Activated CD4-positive, CD25-positive, alpha-beta regulatory T cell treated with anti-CD3 and anti-CD28 coated beads, Interleukin-2, amount 50 U/mL, for 24 hours (primary cell): ENCODE measurements at regions not wholly inside any gene's neighbourhood (a gene's known extent, or its start where the extent isn't known, plus 50 kb on each side); places are given as distances from the start of the nearest gene placed in this dataset.

ENCODE experiments used
- ATAC-seq, 2 donors: fragments of 150-1000 bp; cut with Tn5 transposase; one replicate each; pipeline ENCODE4 v1.10.0; 2021; ENCODE audit warnings: mild to moderate bottlenecking in 1 of 2, moderate library complexity in 1 of 2

- ATAC-seq, result no peak
Measured at GRCh38 chr12:107560899-107561285, 124.7 kb upstream of the PWP1 start.

DNA sequence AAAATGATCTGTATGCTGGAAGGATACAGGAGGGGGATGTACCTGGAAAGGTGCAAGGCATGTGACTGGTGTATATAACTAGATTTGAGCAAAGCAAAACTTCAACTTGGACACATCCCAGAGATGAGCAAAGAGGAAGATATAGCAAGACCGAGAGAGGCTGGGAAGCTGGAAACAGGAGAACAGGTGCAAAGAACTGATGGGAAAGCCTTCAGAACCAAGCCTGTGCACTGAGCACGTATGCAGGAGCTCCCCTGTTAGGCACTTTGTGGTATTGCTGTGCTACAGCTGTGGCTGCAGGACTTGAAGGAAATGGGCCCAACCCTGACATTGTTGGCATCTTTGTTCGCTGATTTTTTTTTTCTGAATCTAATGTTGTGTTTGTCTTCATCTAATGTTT lies 120.7 kb upstream of the PWP1 start:
- ATAC-seq, result no peak

DNA sequence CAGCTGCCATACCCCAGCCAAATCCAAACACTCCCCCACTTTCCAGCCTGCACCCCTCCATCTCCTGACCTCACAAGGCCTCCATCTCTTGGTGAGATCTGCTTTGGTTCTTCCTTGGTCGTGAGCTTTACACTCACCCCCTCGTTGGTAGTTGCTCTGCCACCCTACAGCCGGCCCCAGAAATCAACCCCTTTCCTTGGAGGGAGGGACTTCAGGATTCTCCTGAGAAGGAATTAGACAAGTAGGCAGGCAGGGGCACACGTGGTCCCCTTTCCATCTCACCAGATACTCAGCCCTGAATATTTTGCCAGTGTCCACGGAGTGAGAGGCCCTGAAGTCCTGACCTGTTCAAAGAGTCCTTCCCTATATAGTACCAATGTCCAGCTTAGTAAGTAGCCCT lies 120.0 kb upstream of the PWP1 start:
- no peak for ATAC-seq

GRCh38 chr12:107567876-107568619 lies 117.6 kb upstream of the PWP1 start:
- no peak for ATAC-seq

- ATAC-seq, result no peak
Measured at GRCh38 chr12:107568718-107569117, 116.9 kb upstream of the PWP1 start.

- ATAC-seq, result no peak
Measured at GRCh38 chr12:107570721-107571120, 114.9 kb upstream of the PWP1 start.

- ATAC-seq, result no peak
Measured at GRCh38 chr12:107571492-107571891, 114.1 kb upstream of the PWP1 start.

GRCh38 chr12:107574691-107575090 lies 110.9 kb upstream of the PWP1 start:
- no peak for ATAC-seq

DNA sequence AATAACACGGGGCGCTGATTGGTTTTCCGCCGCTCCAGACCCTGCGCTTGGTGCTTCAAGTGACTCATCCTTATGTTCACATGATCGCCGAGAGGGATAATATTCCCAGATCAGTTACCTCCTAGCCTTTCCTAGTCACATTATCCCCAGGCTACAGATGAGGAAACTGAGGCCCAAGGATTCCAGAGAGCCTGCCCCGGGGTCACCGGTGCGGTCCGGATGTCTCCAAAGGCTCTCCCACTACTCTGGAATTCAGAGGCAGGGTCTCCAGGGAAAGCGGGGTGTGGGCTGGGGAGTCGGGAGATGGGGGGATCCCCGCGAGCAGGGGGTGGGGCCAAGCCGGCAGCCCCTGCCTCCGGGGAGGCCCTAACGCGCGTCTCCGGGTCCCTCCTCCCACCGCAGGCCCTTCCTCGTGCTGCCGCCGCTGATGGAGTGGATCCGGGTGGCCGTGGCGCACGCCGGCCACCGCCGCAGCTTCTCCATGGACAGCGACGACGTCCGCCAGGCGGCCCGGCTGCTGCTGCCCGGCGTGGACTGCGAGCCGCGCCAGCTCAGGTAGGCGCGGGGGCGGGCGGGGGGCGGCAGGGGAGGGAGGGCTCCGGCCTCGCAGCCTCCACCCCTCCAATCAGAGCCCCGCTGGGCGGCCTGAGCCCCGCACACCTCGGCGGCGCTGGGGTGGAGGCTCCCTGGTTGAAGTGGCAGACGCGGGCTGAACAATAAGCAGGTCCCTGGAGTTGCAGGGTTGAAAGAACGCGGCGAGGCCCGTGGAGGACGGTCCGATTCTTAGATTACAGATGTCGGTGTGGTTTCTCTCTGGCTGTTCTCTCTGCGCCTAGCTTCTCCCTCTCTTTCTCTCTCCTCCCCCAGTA lies 104.6 kb upstream of the PWP1 start:
- no peak for ATAC-seq

GRCh38 chr12:107581619-107582015 lies 104.0 kb upstream of the PWP1 start:
- no peak for ATAC-seq

DNA sequence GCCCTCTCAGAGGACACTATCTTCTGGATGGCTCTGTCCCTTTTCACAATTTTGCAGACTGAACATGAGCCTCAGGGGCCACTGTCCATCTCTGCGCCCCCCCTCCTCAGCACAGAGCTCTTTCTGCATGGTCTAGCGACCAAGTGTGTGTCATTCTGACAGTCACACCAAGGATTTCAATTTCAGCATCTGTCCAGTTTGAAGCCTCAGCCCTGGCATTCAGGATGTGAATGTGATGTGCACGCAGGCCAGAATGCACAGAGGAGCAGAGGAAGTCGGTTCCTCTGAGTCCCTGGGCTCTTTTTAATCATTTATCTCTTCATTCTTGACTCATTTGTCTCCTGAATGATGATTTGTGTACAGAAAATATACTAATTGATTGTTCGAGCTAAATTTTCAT lies 102.0 kb upstream of the PWP1 start:
- no peak for ATAC-seq

- ATAC-seq, result no peak
Measured at GRCh38 chr12:107584563-107584962, 101.0 kb upstream of the PWP1 start.

DNA sequence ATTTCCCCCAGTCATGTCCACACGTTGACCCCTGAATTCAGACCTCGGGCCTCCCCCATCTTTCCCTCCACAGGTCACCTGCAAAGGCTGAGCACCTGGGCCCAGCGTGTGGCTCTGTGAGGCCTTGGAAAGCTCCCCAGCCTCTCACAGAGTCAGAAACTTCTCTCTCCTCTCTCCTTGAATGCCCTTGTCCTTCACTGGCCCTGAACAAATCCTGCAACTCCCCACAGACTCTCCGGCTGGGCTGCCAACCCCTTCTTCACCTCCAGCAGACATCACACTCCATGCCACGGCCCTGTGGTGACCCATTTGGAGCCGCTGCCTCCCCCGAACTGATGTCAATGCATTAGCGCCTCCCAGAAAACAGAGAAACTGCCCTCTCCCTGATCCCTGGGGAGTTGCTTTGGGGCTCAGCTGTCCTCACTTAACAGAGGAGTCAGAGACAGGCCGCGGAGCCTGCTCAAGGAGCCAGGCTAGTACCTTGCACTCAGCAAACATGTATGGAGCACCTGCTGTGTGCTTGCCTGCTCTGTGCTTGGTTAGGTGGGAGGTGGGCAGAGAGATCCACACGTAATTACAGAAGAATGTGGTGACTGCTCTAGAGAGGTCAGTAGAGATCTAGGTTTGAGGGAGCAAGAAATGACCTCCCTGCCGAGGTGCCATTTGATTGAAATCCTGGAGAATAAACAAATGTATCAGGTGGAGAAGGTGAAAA lies 99.2 kb upstream of the PWP1 start:
- no peak for ATAC-seq

DNA sequence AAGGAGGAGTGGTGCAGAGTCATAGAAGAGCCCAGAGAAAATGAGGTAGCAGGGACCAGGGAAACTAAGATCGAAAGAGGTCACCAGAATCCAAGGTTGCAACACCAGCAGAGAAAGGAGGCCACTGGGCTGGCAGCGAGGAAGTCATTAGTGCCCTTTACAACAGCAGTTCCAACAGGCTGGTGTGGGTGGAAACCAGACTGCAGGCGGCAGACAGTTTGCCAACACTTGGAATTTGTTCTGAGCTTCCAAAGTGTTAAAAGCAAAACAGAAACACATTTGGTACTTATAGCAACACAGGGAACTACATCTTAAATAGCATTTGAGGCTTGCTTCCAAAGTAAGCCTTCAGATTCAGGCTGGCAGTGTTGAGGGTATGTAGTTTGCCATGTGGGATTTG lies 95.2 kb upstream of the PWP1 start:
- ATAC-seq, result no peak

DNA sequence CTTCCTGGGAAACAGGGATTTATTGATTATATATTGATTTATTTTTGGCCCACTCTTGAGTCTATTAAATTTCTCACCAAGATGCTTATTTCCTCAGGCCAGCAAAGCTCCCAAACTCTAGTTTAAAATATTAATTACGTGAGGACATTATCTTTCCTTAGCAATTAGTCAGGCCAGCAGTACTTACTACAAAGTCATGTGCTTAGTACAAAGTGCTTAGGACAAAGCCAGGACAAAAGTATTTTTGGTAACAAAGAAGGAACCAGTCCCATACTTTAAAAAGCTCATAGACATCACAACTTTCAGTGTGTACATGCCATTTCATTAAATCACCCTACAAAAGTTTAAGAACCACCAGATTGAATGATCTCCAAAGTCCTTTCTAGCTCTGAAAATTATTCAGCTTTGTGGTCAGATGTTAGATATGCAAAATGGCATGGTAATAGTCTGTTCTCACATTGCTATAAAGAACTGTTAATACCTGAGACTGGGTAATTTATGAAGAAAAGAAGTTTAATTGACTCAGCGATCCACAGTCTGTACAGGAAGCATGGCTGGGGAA lies 94.7 kb upstream of the PWP1 start:
- no peak for ATAC-seq

- no peak for ATAC-seq
Measured at GRCh38 chr12:107593713-107594381, 91.8 kb upstream of the PWP1 start.

- no peak for ATAC-seq
Measured at GRCh38 chr12:107594995-107595394, 90.6 kb upstream of the PWP1 start.

DNA sequence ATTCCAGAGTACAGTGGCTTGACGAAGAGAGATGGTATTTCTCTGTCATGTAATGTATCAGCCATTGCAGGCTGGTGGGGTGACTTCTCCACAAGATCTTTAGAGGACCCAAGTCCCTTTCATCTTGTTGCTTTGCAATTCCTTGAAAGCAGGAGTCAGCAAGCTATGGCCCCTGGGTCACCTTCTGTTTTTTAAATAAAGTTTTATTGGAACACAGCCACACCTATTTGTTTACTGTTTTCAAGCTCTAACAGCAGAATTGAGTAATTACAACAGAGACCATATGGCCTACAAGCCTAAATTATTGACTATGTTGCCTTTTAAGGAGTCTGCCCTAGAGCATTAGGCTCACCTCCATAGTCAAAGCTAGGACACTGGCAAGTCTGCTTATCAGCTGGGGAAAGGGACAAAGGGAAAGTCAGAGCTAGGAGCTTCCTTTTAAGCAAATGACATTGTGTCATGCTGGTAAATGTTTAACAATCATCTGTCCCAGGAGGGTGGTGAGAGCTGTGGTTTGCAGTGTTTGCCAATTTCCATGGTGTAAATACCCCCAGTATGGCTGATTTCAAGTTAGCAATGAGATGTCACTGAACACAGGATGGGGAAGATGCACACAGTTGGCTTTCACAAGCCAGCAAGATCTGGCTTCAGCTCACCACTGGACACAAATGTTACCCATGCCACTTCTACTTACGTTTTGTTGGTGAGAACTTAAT lies 87.7 kb upstream of the PWP1 start:
- ATAC-seq, result no peak

- ATAC-seq, result no peak
Measured at GRCh38 chr12:107598906-107599305, 86.7 kb upstream of the PWP1 start.

DNA sequence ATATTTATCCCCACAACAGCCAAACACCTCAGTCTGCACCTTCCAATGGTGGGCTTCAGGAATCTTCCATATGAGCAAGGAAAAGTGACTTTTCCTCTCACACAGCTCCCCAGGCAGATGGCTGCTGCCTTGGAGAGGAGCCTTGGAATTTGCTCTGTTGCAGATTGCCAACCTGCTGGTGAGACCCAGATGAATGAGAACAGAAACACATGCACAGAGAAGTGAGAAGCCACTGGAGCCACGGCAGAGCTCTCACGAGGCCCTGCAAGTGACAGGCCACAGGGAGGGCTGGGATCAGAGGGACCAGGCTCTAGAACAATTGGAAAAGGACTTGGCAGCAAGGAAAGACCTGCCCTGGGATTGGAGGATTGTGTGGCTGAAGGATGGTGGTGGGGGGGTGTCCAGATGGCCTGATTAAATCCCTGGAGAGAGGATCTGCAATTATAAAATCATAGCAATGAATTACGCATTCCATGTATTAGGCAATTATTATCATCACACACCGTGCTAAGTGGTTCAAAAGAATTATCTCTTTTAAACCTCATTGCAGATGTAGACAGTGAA lies 84.9 kb upstream of the PWP1 start:
- ATAC-seq, result no peak

DNA sequence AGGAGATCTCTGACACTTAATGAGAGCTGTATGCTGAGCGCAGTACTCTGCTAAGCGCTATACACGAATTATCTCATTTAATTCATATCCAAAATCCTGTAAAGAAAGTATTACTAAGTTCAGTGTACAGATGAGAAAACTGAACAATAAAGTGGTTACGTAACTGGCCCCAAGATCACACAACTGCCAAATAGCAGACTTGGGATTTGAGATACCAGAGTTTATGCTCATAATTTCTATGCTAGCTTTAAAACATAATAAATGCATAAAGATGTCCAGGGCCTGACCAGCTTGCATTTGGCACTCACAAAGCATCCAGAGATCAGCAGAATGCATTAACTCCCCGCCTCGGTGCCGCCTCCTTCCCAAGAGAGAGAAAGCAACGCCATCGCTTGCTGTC lies 83.2 kb upstream of the PWP1 start:
- no peak for ATAC-seq

DNA sequence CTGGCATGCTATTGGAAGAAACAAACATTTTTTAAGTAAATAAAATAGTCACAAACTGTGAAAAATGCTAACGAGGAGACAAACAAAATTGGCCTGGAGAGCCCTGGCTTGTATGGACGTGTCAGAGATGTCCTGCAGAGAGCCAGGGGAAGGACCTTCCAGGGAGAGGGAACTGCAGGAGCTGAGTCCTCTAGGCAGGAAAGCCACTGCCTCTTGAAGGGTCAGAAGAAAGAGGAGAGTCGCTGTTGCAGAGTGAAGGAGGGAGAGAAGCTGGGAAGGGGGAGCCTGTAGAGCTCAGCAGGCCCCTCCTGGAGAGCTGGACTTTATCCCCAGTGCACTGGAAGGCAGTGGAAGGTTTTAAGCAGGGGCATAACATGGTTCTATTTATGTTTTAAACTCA lies 80.3 kb upstream of the PWP1 start:
- no peak for ATAC-seq
